Activated naive CD4-positive, alpha-beta T cell treated with anti-CD3 and anti-CD28 coated beads, Interleukin-2, amount 50 U/mL, for 24 hours (primary cell): ENCODE measurements at regions not wholly inside any gene's neighbourhood (a gene's known extent, or its start where the extent isn't known, plus 50 kb on each side); places are given as distances from the start of the nearest gene placed in this dataset.
"Not testable (repeated sequence)": the region's sequence is repeated elsewhere in the genome, so short reads cannot be mapped to it uniquely, and the experiment has no call there.

Experiments used
- H3K27ac Mint-ChIP-seq: one replicate; pipeline ENCODE4 v1.8.0; 2021; ENCODE audit warnings: mild to moderate bottlenecking, mixed read lengths
- H3K27me3 Mint-ChIP-seq: one replicate; pipeline ENCODE4 v1.8.0; 2021; ENCODE audit warnings: mixed read lengths
- H3K36me3 Mint-ChIP-seq: one replicate; pipeline ENCODE4 v1.8.0; 2021; ENCODE audit warnings: mixed read lengths
- H3K4me1 Mint-ChIP-seq: one replicate; pipeline ENCODE4 v1.8.0; 2021; ENCODE audit warnings: mixed read lengths
- H3K4me3 Mint-ChIP-seq: one replicate; pipeline ENCODE4 v1.8.0; 2021; ENCODE audit warnings: mild to moderate bottlenecking, mixed read lengths
- H3K9me3 Mint-ChIP-seq: one replicate; pipeline ENCODE4 v1.8.0; 2021; ENCODE audit warnings: mixed read lengths

- no peaks in the 10 kb centered on the region for H3K4me1 Mint-ChIP-seq
- H3K4me3 Mint-ChIP-seq = no peak overlapping the region
- no peak overlapping the region for H3K27ac Mint-ChIP-seq
- no peaks in the 10 kb centered on the region for H3K36me3 Mint-ChIP-seq
- peaks cover 17% of the 10 kb centered on the region for H3K9me3 Mint-ChIP-seq
- no peaks in the 10 kb centered on the region for H3K27me3 Mint-ChIP-seq
Observed at GRCh38 chr4:179361978-179362486, 1919.8 kb upstream of the AGA start.

GRCh38 chr4:179365932-179366331 is 1923.7 kb upstream of the AGA start:
- not testable (repeated sequence) for H3K36me3 Mint-ChIP-seq, H3K4me1 Mint-ChIP-seq, H3K27me3 Mint-ChIP-seq, H3K4me3 Mint-ChIP-seq, H3K27ac Mint-ChIP-seq
- H3K9me3 Mint-ChIP-seq = peaks cover 11% of the 10 kb centered on the region

DNA sequence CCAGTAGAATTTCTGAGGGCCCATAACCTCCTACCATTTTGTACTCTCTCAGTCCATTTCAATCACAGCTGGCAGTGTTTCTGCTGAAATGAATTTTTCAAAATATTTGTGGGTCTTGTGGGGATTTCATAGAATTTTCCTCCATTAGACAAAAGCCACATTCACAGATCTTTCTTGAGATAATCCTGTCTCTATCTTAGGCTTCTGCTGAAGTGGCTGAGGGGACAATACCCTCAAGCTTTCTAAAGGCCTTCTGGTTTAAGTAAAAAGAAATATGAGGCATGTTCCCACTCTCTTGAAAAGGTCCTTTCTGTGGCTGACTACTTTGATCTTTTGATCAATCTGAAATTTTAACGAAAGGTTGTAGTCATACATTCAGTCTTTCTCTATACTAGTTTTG is 1930.0 kb upstream of the AGA start:
- H3K27ac Mint-ChIP-seq = no peak overlapping the region
- no peak overlapping the region for H3K4me3 Mint-ChIP-seq
- no peaks in the 10 kb centered on the region for H3K36me3 Mint-ChIP-seq
- no peaks in the 10 kb centered on the region for H3K27me3 Mint-ChIP-seq
- H3K9me3 Mint-ChIP-seq = peaks cover 4% of the 10 kb centered on the region
- H3K4me1 Mint-ChIP-seq = no peaks in the 10 kb centered on the region

- H3K27ac Mint-ChIP-seq = no peak overlapping the region
- peaks cover 4% of the 10 kb centered on the region for H3K9me3 Mint-ChIP-seq
- H3K36me3 Mint-ChIP-seq = no peaks in the 10 kb centered on the region
- no peak overlapping the region for H3K4me3 Mint-ChIP-seq
- H3K27me3 Mint-ChIP-seq = no peaks in the 10 kb centered on the region
- no peaks in the 10 kb centered on the region for H3K4me1 Mint-ChIP-seq
Observed at GRCh38 chr4:179372746-179373145, 1930.5 kb upstream of the AGA start.

DNA sequence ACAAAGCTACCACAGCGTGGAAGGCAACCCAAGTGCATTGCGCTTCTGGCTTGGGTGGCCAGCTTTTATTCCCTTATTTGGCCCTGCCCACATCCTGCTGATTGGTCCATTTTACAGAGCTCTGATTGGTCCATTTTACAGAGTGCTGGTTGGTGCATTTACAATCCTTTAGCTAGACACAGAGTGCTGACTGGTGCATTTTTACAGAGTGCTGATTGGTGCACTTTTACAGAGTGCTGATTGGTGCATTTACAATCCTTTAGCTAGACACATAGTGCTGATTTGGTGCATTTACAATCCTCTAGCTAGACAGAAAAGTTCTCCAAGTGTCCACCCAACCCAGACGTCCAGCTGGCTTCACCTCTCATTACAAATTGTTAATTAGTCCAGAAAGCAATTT is 1936.6 kb upstream of the AGA start:
- not testable (repeated sequence) for H3K27ac Mint-ChIP-seq, H3K4me1 Mint-ChIP-seq, H3K36me3 Mint-ChIP-seq, H3K4me3 Mint-ChIP-seq, H3K27me3 Mint-ChIP-seq
- peaks cover 21% of the 10 kb centered on the region for H3K9me3 Mint-ChIP-seq

- H3K4me3 Mint-ChIP-seq = no peak overlapping the region
- H3K4me1 Mint-ChIP-seq = no peaks in the 10 kb centered on the region
- H3K9me3 Mint-ChIP-seq = peaks cover 6% of the 10 kb centered on the region
- H3K27me3 Mint-ChIP-seq = no peaks in the 10 kb centered on the region
- H3K36me3 Mint-ChIP-seq = no peaks in the 10 kb centered on the region
- no peak overlapping the region for H3K27ac Mint-ChIP-seq
Observed at GRCh38 chr4:179392787-179393186, 1950.5 kb upstream of the AGA start.

- no peaks in the 10 kb centered on the region for H3K27me3 Mint-ChIP-seq
- no peak overlapping the region for H3K4me3 Mint-ChIP-seq
- no peaks in the 10 kb centered on the region for H3K36me3 Mint-ChIP-seq
- no peak overlapping the region for H3K27ac Mint-ChIP-seq
- peaks cover 17% of the 10 kb centered on the region for H3K9me3 Mint-ChIP-seq
- H3K4me1 Mint-ChIP-seq = no peaks in the 10 kb centered on the region
Observed at GRCh38 chr4:179398414-179398813, 1956.2 kb upstream of the AGA start.

DNA sequence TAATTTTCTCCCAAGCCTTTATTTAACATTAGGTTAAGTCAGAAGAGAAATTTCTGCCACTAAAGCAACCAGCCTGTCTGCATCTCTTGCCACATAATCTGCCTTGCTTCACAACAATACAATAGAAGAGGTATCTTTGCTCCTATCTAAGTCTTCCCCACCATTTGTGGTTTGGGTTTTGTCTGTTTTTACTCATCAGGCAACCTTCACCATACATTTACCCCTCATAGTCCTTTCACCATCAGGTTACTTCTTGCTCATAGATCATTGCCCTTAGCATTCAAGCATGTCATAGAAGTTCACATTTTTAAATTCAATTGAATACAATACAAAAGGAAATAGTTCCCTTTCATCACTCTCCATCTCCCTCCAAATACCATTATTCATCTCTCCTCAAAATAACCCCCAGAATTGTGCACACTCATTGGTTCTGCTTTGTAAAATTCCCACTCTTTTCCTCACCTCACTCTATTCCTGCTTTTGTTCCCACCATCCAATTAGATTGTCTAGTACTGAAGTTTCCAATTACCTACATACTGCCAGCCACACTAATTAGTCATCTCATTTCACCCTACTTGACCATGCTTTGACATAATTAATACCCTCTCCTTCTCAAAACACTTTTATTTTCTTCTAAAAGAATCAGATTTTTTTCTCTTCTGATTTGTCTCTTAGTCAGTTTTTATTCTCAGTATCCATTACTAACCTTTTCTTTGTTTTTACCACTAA is 1957.0 kb upstream of the AGA start:
- Mint-ChIP-seq H3K27ac (no peak overlapping the region), H3K36me3 (no peaks in the 10 kb centered on the region)

GRCh38 chr4:179415037-179415846 is 1973.0 kb upstream of the AGA start:
- Mint-ChIP-seq H3K4me1 (no peaks in the 10 kb centered on the region), H3K36me3 (no peaks in the 10 kb centered on the region), H3K4me3 (no peak overlapping the region), H3K27me3 (no peaks in the 10 kb centered on the region), H3K27ac (no peak overlapping the region), H3K9me3 (no peaks in the 10 kb centered on the region)

More for the DNA sequence above, 1957.0 kb upstream of the AGA start:
- H3K9me3 Mint-ChIP-seq = peaks cover 17% of the 10 kb centered on the region
- H3K4me3 Mint-ChIP-seq = no peak overlapping the region
- no peaks in the 10 kb centered on the region for H3K4me1 Mint-ChIP-seq
- no peaks in the 10 kb centered on the region for H3K27me3 Mint-ChIP-seq

DNA sequence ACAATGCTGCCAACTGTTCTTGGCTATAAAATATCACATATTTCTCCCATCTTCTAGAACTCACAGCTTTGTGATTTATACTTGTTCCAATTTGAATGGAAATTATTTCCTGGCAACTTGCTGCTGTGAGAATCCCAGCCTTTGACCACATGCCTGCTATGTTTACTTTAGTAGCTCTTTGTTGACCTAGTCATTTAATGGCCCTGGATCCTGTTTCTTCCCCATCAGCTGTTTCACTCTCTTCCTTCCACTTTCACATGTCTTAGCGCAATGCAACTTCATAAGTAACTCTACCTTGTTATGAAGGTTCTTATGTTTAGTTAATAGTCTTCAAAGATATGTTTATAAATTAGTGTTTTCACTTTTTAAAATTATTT is 1973.6 kb upstream of the AGA start:
- Mint-ChIP-seq H3K9me3 (no peaks in the 10 kb centered on the region), H3K27me3 (no peaks in the 10 kb centered on the region), H3K27ac (no peak overlapping the region), H3K4me1 (no peaks in the 10 kb centered on the region), H3K36me3 (no peaks in the 10 kb centered on the region), H3K4me3 (no peak overlapping the region)

DNA sequence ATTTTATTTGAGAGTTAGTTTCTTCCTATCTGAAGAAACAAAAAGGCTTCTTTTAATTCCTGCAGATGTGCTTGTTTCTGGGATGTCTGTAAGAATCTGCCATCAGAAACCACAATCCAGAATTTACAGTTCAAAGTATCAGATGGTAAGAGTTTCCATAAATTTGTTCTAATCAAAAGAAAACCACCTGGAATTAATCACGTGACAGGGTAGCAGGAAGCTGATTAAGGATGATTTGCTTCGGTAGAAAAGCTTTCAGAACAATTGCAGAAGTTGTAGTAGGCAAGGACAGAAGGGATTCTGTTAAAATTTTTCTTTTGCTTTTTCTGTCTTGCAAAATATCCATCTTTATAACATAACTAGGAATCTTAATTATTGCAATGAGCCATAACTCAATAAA is 1975.1 kb upstream of the AGA start:
- no peaks in the 10 kb centered on the region for H3K9me3 Mint-ChIP-seq
- no peaks in the 10 kb centered on the region for H3K36me3 Mint-ChIP-seq
- no peak overlapping the region for H3K27ac Mint-ChIP-seq
- H3K4me1 Mint-ChIP-seq = no peaks in the 10 kb centered on the region
- H3K4me3 Mint-ChIP-seq = no peak overlapping the region
- no peaks in the 10 kb centered on the region for H3K27me3 Mint-ChIP-seq

DNA sequence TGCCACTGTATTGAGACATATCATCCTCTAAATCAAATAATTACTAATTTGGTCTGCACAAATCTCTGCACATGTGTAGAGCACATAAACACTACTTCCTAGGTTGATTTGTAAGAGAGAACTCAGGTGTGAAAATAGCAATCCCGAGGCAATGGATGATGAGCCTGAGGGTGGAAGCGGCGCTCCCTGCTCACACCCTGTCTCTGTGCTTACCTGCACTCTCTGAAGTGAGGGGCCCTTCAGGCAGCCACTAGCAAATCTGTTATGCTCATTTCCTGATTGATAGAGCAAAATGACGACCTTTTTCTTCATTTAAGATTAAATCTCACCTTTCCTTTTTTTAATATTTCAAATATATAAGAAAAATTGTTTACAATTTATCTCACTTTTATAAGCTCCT is 1995.7 kb upstream of the AGA start:
- H3K9me3 Mint-ChIP-seq = no peaks in the 10 kb centered on the region
- no peak overlapping the region for H3K4me3 Mint-ChIP-seq
- no peaks in the 10 kb centered on the region for H3K4me1 Mint-ChIP-seq
- H3K27ac Mint-ChIP-seq = no peak overlapping the region
- H3K36me3 Mint-ChIP-seq = no peaks in the 10 kb centered on the region
- no peaks in the 10 kb centered on the region for H3K27me3 Mint-ChIP-seq

DNA sequence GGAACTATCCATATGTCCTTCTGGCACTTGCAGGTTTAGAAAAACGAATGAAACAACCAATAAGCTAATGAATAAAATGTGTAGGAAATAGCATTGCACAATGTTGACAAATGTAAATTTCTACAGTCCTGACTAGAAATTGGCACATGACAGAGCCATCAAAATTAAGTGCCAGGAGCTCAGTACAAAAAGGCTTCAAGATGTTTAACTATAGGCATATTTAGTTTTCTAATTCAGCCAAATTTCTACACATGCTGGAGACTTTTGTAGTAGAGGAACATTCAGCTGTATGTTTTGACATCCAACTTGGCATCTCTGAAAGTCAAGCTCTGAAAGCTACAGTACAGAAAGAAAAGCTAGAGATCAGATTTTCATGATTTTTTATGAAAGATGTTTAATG is 1999.4 kb upstream of the AGA start:
- no peak overlapping the region for H3K4me3 Mint-ChIP-seq
- no peaks in the 10 kb centered on the region for H3K4me1 Mint-ChIP-seq
- no peaks in the 10 kb centered on the region for H3K27me3 Mint-ChIP-seq
- peaks cover 5% of the 10 kb centered on the region for H3K9me3 Mint-ChIP-seq
- H3K27ac Mint-ChIP-seq = no peak overlapping the region
- no peaks in the 10 kb centered on the region for H3K36me3 Mint-ChIP-seq

- no peaks in the 10 kb centered on the region for H3K36me3 Mint-ChIP-seq
- H3K4me1 Mint-ChIP-seq = no peaks in the 10 kb centered on the region
- peaks cover 5% of the 10 kb centered on the region for H3K9me3 Mint-ChIP-seq
- H3K4me3 Mint-ChIP-seq = no peak overlapping the region
- no peaks in the 10 kb centered on the region for H3K27me3 Mint-ChIP-seq
- no peak overlapping the region for H3K27ac Mint-ChIP-seq
Observed at GRCh38 chr4:179447308-179447707, 2005.1 kb upstream of the AGA start.

GRCh38 chr4:179465131-179465797 is 2023.0 kb upstream of the AGA start:
- Mint-ChIP-seq H3K4me3 (no peak overlapping the region), H3K36me3 (no peaks in the 10 kb centered on the region), H3K27ac (no peak overlapping the region), H3K4me1 (no peaks in the 10 kb centered on the region), H3K27me3 (no peaks in the 10 kb centered on the region), H3K9me3 (peaks cover 11% of the 10 kb centered on the region)

DNA sequence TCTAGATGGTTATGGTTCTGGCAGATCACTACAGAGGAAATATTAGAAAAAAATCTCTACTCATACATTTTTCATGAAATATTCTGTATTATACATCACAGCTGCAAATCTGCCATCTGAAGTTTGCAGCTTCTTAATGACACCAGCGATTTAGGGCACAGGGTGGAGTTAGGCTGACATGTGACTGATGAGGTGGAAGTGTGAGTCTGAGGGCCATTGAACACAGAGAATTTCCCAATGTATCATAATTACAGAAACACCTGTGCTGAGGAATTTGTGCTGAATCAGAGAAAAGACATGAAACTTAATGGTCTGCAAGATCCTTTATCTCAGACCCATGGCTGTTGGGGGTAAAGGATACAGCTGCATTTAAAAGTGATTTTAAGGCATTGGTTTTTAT is 2025.6 kb upstream of the AGA start:
- H3K4me3 Mint-ChIP-seq = no peak overlapping the region
- no peak overlapping the region for H3K27ac Mint-ChIP-seq
- no peaks in the 10 kb centered on the region for H3K4me1 Mint-ChIP-seq

More for the DNA sequence above, 2025.6 kb upstream of the AGA start:
- Mint-ChIP-seq H3K27me3 (no peaks in the 10 kb centered on the region), H3K36me3 (no peaks in the 10 kb centered on the region), H3K9me3 (peaks cover 6% of the 10 kb centered on the region)
